ENCODE measurements at regions not wholly inside any gene's neighbourhood (a gene's known extent, or its start where the extent isn't known, plus 50 kb on each side); places are given as distances from the start of the nearest gene placed in this dataset.
"Not testable (repeated sequence)": the region's sequence is repeated elsewhere in the genome, so short reads cannot be mapped to it uniquely, and the experiment has no call there.

GRCh38 chr12:13924286-13924685, 57.1 kb downstream of the GRIN2B start:
- no peak for DNase-seq

GRCh38 chr12:13918897-13919296, 62.5 kb downstream of the GRIN2B start:
- DNase-seq = no peak

- DNase-seq = no peak
These were observed 66.3 kb downstream of the GRIN2B start for GRCh38 chr12:13915096-13915495.

DNA sequence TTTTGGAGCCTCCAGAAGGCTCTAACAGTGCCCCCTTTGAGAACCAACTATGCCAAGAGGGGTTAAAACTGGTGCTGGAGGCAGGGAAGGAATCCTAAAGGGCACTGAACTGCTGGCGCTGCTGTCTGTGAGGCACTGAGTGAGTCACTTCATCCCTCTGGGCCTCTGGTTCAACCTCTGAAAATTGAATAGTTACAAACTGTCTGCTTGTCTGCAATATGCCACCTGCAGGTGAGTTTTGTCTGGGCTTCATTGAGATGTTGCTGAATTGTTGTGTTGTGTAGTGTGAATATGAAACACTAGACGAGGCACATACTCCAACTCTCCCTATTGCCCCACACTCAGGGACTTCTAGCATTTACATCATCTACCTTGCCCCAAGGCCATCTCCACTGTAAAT, 68.0 kb downstream of the GRIN2B start:
- no peak for DNase-seq

DNA sequence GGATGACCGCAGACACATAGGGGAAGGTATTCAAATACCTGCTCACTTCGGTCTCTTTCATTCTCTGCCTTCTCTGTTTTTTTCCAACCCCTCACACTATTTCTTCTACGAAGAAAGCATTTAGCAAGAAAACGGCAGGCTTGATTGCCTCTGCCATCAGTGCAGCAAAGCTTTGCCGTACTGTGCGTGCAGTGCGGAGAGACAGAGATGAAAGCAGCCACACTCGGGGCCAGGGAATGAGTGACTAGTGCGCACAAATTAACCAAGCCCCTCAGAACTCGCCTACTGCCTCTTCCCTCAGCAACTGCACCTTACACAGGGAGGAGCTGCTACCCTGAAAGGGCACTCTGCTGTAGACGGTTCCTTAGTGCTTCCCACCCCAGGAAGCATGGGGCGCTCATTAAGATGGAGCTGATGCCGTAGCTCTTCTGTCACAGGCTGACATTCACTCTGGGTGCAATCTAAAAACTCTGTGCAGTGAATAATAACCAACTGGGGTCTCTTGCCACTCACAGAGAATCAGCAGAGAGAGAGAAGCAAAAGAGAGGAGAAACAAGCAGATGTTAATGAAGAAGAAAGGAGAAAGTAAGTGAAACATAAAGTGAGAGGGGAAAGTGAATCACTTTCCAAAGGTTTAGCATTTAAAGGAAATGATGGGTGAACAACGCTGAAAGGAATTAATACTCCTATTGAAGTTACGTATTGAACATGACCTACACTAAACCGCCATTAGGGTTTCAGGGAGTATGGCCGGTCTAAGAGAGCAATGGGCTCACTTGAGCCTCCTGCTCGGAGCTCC, 69.4 kb downstream of the GRIN2B start:
- DNase-seq = no peak

DNA sequence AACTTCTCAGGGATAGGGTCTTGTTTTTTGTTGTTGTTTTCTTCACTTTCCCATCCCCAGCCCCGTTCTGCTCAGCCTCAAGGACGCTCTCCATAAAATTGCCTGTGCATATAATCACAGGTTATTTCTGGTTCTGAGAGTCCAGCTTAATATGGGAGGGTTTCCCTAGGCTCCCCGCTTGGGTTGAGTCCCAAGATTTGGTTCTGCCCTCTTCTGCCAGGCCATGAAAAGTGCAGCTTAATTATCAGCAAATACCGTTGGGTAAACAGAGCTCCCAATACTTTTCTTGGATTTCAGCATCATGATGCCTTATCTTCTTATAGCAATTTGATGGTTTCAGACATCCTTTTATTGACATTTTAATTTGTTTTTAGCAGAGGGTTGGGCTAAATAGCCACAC, 75.6 kb downstream of the GRIN2B start:
- DNase-seq = no peak

DNA sequence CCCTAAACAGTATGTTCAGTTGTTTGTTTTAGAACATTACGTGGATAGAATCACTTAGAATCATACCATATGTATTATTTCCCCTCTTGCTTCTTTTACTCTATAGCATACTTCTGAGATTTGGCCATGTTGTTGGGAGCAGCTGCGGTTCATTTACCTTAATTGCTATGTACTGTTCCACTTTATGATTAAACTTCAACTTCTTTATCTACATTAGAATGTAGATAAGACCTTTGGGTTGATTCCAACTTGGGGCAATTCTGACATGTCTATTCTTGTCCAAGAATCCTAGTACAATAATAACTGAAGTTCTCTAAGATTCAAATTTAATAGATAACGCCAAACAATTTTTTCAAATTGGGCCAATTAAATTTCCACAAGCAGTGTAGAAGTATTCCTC, 80.7 kb downstream of the GRIN2B start:
- no peak for DNase-seq

DNA sequence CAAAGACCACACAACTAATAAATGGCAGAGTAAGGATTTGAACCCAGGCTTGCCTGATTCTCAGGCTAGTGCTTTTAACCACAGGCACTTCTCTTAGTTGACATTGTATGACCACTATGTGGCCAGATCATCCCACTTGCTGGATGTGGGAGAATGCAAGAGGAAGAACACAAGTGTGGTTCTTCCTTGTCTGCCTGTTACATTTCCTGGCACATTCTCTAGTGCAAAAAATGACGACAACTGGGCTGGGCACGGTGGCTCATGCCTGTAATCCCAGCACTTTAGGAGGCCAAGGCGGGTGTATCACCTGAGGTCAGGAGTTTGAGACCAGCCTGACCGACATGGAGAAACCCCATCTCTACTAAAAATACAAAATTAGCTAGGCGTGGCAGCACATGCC, 83.0 kb downstream of the GRIN2B start:
- not testable (repeated sequence) for DNase-seq

DNA sequence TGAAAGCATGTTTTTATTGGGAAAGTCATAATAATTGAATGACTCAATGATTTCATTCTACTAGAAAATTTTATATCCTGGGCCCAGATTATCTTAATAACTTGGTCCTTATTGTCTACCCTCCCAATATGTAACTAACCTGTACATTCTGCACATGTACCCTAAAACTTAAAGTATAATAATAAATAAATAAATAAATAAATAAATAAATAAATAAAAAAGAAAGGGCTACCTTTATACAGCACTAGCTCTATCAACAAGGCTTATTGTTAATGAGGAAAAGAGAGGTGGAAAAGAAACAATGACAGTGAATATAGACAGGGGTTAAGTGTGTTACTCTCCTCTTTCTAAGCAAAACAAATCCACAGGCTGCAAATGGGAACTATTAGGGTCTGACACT, 83.6 kb downstream of the GRIN2B start:
- DNase-seq = no peak

- DNase-seq = no peak
These were observed 85.3 kb downstream of the GRIN2B start for GRCh38 chr12:13896063-13896626.

DNA sequence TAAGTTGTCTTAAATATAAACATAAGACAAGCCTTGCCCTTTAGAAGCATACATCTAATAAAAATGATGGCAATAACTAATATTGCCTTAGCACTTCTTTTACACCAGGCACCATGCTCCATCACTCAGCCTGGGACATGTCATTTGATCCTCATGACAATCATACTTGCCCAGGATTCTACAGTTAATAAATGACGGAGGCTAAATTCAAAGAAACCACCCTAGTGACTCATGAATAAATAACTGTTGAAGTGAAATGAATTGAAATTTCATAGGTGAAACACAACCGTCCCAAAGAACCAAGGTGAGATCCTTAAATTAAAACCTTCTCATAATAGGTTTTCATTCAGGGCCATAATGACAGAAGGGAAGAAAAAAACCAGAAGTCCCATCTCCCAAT, 89.5 kb downstream of the GRIN2B start:
- DNase-seq = no peak

GRCh38 chr12:13890943-13891342, 90.5 kb downstream of the GRIN2B start:
- no peak for DNase-seq

DNA sequence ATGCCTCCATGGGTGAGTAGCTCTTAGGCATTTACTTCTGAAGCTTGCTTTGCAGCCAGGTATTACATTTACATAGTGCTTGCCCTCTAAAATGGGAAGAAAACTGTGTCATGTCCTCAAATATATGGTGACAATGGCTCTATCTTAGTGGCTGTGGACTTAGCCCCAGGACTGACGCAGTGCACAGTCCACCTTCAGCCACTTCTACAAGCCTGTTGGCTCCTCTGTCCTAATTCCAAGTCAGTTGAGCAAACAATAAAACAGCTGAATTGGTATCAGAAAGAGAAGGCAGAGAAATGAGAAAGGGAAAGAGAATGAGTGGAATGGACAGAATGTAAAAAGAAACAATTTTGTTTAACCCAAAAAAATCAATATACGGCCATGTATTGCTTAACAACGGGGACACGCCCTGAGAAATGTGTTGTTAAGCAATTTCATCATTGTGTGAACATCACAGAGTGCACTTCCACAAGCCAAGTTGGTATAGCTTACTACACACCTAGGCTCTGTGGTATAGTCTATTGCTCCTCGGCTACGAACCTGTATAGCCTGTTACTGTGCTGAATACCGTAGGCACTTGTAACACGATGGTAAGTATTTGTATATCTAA, 93.5 kb downstream of the GRIN2B start:
- no peak for DNase-seq

DNA sequence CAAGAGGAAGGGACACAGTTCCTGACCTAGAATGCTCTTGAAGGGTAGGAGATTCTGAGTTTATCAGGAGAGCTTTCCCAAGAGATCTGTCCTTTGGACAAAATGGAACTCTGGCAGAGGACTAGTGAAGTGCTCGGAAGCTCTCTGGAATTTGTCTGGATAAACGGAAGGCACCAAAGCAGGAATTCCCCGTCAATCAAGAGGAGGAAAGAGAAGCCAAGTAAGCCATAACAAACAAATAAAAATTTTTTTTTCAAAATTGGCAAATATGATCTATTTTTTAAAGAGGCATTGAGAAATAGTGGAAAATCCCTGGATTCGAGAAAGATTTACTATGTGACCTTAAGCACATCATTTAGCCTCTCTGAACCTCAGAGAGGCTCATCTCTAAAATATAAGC, 99.2 kb downstream of the GRIN2B start:
- DNase-seq = no peak

GRCh38 chr12:13880613-13881012, 100.8 kb downstream of the GRIN2B start:
- DNase-seq = no peak

GRCh38 chr12:13875744-13876143, 105.7 kb downstream of the GRIN2B start:
- peak; percentile 8 for DNase-seq

DNA sequence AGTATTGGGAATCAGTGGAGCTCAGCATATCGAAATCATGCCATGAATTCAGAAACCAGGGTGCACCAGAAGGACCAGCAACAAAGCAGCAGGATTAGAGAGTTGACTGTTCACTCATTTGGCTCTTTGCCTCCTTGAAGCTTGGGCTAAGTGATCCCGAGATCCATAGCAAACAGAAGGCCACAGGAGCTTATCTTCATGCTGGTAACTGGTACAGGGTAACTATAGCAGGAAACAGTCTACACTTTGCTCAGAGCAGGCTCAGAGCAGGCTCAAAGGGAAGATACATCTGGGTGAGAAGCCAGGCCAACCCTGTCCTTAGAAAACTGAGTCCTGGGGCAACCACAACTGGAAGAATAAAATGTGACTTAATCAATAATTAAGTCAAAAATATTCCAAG, 111.1 kb downstream of the GRIN2B start:
- DNase-seq = no peak

DNA sequence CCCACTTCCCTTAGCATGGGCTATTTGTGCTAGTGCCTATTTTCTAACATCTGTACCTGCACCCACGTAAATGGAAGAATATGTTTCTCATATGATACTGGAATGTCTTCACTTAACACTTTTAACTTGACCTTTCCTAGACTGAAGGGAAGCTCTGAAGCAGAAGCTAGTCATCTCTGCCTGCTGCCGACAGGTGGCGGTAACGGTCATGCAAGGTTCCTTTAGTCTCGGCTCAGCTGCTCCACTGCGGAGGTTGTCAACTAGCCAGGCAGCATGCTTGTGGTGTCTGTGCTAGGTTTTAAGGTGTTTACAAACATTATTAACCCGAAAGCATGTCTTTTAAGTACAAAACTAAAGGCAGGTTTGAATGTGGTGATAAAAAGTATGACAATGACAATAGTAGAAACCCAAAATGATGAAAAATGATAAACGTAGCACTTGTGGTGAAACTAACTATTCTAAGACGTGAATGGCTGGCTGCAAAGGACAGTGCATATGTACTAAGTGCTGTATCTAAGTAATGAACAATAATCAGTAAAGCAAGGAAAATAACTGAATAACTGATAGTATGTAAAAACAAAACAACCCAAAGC, 117.2 kb downstream of the GRIN2B start:
- DNase-seq = peak; percentile 64

DNA sequence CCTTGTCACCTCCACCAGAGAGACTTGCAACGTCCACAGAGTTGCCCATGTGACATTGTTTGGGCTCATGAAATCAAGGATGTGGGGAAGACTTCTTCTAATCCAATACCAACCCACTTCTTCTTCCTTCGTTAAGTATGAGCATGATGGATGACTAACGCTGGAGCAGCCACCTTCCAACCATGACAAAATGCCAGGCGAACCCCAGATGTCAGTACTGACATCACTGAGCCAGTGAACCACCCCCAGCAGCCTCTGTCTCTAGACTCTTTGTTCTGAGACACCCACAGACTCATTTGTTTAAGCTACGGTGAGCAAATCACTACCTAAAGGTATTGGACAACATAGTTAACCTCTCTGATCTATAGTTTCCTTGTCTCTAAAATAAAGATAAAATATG, 123.7 kb downstream of the GRIN2B start:
- DNase-seq = no peak

DNA sequence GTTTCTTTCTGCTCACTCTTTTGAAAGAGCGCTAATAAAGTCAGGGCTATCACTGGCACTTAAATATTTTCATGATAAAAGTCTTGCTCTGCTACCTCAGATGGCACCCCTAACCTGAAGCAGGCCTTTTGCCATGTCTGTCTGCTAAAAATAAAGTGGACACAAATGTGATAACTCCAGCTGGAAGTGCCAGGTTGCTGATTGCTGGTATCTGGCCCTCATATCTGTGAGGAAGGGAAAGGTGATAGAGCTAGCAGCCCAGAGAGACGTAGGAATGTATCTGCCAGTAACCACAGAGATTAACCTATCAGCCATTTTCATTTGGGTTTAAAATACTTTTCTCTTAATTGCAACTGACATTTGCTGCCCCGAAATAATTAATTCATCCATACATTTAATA, 127.9 kb downstream of the GRIN2B start:
- no peak for DNase-seq

GRCh38 chr12:13851828-13852227, 129.6 kb downstream of the GRIN2B start:
- DNase-seq = peak; percentile 36

DNA sequence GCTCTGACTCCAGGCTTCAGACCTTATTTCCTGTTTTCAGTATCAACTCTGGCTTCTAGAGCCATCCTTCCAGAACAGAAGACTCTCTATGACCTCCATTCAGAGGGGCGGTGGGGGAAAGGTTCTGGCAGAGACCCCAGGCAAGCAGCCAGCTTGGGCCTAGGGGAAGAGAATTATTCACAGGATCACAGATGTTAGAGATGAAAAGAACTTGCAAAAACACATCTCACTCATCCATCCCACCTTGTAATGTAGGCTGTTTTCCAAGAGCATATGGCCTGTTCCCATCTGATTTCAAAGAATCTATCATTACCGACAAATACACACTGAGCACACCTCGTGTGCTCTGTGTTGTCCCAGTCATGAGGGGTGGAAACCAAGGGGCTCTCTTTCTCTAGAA, 131.9 kb downstream of the GRIN2B start:
- DNase-seq = no peak

DNA sequence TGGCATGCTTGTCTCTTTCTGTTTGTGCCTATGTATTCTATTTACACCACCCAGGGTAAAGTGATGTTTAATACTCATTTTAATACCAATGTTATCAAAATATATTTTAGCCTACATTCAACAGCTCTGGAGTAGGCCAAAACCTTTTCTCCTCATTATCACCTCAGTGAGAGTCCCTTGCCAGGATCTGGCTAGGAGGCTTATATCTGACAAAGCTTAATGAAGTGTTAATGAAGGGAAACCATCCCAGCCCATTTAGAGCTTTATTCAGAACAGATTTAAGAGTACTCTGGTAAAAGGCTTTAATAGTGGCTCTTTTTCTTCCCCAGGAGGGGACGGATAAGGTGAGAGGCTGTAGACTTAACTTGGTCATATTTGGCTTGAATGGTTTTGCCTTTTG, 137.6 kb downstream of the GRIN2B start:
- DNase-seq = no peak

GRCh38 chr12:13841358-13841757, 140.0 kb downstream of the GRIN2B start:
- DNase-seq = no peak
